GM18861 (cell line): ENCODE measurements at regions not wholly inside any gene's neighbourhood (a gene's known extent, or its start where the extent isn't known, plus 50 kb on each side); places are given as distances from the start of the nearest gene placed in this dataset.

Experiments used
- ATAC-seq: cut with Tn5 transposase; IDR thresholded peaks from one replicate; pipeline ENCODE4 v1.9.1; 2021; ENCODE audit not compliant: unreplicated experiment

DNA sequence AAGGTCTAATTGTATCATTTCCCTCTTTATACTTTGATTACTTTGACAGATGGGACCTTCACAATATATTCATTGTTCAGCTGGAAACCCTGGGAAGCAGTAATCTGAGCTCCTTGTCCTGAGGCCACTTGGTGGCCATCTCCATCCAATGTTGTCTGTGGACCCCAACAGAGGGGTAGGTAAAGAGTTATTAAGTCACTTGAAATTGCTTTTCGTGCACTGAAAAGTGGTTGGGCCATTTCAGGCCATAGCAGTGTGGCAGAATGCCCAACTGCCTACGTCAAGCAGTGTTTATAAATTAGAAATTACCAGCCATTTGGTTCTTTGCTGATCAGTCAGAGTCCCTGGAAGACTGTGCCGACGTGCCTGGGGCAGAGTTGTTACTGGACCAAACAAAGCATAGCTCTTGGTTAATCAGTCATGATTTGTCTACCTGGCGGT is 308.3 kb upstream of the USP25 start:
- ATAC-seq = no peak

DNA sequence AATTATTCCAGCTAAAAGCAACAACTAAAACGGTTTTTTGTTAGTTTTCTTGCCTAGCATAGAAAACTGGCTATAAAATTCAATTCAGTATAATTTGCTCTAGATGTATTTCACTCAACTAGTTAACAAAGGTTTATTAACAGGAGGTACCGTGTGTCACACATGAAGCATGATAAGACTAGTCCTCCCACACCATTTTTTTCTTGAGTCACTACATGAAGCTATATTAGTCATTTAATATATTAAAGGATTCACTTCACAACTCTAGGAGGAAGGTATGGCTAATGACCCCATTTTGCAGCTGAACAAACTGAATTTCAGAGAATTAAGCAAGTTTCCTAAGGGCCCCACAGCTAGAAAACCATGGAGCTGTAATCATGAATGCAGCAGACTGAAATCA is 307.8 kb upstream of the USP25 start:
- no peak for ATAC-seq

DNA sequence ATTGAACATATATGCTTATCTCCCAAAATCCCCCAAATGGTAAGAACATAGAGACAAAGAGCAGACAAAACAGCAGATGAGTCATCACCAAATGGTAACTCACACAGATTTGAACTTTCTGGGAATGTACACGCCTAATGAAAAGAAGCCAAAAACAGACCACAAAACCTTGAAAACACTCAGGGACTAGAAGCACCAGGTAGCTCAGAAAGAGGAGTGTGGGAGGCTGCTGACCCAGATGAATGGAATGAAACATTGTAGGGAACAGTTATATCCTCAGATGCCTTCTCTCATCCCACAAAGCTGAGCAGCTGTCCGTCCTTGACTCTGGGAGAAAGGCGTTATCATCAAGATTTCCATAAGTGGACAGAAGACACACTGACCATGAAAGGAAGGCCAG is 307.0 kb upstream of the USP25 start:
- ATAC-seq = no peak

DNA sequence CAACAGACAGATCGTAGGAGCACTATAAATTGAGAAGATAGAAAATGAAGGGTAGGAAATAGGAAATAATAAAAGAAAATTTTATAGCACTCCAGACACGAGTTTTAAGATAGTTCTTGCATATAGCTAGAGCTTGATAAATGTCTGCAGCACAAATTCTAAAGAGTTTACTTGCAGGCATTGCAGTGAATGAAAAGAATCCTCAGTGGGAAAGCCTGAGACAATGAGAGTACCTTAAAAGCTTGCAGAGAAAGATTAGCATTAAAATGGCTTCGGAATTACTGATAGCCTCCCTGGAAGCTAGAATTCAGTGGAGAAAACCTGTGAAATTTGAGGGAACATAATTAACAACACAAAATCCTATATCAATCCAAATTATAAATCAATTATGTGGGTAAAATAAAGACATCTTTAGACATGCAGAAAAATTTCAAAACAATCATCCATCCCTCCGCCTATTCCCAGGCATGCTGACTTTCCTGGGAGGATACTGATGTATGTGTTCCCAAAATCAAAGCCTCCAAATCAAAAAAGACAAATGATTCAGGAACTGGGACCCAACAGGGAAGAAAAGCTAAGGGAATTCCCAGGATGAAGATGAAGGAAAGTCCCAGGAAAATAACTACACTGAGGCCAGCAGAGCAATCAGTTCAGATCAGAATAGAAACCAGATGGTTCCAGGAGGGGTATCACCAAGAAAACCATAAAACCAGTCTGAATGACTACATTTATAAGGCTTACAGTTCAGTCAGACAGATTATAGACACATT is 305.9 kb upstream of the USP25 start:
- no peak for ATAC-seq

DNA sequence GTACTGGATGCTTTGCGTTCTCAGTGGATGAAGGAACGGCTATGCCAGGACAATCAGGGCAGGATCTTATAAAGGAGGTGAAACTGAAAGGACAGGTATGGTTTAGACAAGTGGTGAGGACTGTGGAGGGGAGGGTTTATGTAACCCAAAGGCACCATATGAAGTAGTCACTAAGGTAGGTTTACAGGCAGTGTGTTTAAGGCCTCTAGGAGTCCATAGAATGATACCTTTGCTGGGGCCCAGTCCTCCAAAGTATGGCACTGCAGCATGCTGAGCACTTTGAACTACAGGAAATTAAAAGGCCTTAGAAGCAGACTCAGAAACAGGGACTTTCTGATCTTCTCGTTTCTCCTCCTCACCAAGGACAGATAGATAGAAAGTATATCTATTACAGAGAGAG is 304.7 kb upstream of the USP25 start:
- no peak for ATAC-seq

DNA sequence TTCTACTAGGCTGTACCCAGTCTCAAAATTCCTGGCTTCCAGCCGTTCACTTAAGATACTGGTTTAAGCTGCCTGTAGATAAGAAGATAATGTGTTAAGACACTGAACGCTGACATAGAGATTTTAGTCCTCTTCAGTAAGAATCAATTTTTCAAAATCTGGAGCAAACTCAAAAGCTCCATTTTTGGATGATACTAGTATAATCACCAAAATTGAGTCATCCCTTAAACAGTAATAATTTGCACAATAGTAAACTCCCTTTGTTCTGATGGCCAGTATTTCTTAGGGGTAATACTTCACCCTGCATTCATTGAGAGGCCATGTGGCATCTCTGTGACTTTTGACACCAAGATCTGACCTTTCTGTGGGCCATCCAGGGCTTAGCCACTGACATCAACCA is 299.8 kb upstream of the USP25 start:
- no peak for ATAC-seq

DNA sequence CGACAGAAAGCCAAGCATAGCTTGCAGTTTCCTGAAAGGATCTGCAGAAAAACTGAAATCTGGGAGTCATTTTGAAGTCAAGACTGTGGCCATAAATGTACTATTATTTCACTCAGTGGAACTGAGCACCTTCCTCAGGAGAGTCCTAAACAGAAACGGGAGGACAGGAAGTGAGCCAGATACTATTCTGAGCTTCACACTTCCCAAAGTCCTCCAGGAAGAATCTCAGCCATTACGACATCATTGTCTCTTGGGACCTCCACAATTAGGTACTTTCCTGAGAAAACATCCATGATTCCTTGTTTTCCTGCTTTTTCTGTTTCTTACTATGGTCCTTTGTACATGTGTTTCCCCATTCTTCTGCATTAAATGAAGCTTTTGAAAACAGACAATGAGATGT is 299.2 kb upstream of the USP25 start:
- no peak for ATAC-seq

DNA sequence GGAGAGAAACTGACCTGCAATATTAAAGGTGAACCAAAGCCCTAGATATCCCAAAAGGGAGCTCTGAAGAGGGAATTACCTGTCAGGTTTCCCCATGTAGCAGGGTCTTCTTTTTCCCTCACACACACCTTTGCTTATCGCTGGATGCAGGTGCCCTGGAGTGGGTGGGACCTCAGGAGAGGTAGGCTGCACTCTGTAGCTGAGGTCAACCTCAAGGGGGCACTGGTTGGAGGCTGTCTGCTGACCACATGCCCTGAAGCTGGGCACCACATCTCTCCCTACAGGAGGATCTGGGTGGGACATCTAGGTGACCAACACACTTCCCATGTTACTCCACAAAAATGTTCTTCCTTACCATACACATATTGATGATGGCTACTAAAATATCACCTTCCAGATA is 298.7 kb upstream of the USP25 start:
- ATAC-seq = no peak

DNA sequence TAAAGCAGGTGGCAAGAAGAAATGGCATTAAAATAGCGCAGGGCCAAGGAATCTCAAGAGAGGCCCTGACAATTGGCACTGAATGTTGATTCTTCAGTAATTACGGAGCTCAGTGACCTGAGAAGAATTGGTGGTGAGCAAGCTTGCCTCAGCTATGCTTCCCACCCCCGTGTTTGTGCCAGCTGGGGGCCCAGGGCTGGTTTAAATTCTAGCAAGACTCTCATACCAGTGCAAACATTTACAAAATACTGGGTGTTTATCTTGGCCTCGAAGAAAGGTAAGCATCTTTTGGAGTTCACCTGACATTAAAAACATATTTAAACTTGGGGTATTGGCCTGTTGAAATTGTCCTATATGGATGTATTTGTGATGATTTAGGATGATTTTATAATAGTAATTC is 296.7 kb upstream of the USP25 start:
- no peak for ATAC-seq

DNA sequence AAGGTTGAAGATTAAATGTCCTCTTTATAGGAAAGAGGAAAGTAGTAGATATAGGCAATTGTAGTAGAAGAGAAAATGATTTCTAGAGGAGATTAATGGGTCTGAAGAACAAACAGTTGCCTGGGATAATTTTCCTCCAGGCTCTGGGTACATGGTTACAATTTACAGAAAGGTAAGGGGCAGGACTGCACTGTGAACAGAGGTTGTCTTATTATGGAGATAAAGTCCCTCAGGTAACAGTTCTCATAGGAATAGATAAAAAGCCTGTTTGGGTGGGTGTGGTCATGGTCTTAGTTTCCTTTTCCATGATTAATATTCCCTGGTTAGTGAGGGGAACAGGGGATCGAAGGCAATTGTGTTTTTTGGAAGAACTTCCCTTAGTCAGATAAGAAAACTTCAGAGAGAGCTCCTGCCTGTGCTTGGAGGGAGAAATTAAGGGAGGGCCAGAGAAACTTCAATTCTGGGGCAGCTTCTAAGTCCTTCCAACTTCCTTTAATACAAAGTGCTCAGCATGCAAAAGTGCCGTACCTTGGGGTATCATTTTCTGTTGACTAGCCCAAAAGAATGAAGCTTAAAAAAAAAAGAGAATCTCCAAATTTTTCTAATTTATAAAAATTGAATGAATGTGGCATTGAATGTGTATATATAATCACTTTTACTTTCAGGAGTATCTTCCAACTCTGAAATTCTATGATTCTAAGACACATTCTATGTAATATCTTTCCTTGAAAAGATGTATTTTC is 295.4 kb upstream of the USP25 start:
- ATAC-seq = no peak

DNA sequence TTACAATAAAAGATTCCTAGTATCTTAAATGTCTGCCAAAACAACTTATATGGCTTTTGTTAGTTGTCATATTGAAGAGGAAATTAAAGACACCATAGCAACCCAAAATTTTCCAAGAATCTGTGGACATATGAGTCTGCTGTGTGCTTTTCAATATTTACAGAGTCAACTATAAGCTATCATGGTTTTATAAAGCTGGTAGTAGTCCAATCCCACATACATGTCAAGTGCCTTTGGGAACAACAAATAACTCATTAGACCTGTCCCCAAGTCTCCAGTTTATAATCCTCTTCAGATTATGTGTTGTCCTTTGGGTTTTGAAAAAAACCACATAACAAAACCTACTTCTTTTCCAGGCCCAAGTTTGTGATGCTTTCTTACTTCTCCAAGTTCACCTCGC is 293.8 kb upstream of the USP25 start:
- no peak for ATAC-seq

DNA sequence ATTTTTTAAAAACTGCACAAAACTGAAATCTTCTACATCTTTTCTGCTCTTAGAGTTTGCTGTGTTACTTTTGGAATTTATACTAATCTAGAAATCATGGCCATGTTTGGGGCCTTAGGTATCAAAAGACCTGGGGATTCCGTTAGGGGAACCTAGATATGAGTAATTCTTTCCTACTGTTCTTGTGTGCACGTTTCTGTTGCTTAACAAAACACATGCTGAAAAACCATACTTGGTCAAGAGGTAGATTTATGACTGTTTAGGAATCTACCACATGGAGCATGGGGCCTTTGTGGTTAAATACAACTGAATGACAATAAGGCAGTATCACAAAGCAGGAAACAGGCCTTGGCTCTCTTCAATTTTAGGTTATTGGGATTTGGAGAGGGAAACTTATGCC is 291.9 kb upstream of the USP25 start:
- no peak for ATAC-seq

DNA sequence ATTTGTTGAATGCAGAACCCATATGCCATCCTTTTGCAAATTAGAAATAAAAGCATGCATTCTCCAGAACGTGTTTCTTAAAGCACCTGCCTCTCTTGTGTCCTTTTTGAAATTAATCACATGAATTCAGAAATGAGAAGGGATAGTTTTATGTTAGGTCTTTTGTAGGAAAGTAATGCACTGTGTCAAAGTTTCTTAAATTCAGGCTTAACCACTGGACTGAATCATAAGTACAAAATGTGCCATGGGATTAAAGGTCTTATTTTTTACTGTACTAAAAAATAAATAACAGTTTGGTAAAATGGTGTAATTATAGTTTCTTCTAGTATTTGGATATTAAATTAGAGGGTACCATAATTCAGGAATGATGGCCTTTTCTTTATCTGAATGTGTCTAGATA is 290.1 kb upstream of the USP25 start:
- no peak for ATAC-seq

DNA sequence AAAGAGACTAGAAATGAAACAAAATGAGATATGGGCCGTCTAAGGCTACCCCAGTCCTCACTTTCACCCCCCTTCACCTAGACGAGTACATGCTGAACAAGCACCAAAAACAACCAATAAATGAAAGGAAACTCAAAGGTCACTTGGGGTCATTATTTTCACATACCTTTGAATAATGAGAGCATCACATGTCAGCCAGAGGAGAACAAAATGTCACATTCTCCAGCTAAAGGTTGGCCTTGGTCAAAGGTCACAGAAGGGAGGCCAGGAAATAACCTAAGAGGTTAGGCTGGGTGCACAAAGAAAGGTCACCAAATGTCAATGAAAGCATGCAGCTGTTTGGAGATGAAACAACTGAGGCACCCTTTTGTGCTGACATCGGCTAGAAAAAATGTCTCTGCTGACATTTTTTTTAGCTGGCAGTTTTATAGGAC is 288.7 kb upstream of the USP25 start:
- ATAC-seq = no peak

DNA sequence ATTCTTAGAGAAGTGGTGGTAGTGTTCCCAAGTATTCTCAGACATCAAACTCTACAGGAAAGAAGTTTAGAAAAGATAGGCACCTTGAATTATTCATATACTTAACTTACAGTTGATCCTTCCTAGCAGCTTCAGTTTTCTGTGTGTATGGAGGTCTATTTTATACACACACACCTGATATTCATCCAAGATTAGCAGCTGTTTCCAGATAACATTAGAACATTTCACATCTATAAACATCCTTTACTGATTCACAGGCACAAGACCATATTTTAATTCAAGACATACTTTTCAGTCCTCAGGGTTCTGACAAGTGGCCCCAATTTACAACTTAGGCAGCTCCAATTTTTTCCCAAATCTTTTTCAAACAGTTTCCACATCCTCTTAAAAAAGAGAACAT is 287.8 kb upstream of the USP25 start:
- ATAC-seq = no peak

DNA sequence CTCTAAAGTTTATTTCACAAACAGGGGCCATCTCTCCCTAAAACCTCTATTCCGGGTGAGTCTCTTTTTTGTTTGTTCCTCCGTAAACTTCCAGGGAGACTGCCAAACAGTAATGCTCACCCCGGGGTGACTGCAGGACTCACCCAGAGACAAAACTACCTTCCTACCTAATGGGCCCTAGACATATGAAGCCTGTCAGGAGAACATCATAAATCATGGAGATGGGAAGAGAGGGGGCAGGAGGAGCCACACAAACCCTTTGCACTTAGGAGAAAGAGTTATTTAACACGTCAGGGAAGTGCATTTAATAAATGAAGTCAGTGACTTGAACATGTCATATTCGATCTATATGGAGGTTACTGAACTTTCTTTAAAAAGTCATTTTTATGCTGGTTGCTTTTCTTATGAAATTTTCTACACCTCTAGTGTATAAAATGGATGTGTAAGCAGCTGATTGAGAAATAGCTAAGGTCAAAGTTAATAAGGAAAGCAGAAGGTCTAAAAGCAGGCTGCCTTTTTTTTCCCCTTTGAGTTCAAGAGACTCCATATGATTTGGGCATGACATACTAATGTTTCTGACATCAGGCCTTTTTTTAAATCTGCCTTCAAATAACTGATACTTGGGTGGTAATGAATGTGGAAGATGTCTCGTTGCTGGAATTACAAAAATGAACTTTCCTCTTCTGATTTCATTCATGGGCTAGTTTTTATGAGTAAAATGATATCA is 286.9 kb upstream of the USP25 start:
- no peak for ATAC-seq

DNA sequence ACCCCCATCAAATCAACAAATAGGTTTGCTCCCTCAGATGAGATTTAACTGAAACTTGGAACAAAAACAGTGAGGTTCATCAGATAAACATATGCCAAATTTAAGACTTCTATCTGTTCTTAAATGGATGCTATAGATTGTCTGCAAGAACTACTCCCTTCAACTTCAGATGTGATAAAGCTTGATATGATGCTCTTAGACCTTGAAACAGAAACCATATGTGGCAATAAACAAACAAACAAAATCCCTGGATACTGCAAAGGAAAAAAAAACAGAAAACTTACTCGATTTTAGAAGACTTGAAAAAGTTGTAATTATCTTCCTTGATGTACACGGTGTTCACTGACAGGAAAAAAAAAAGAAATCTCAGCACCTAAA is 286.1 kb upstream of the USP25 start:
- ATAC-seq = no peak

DNA sequence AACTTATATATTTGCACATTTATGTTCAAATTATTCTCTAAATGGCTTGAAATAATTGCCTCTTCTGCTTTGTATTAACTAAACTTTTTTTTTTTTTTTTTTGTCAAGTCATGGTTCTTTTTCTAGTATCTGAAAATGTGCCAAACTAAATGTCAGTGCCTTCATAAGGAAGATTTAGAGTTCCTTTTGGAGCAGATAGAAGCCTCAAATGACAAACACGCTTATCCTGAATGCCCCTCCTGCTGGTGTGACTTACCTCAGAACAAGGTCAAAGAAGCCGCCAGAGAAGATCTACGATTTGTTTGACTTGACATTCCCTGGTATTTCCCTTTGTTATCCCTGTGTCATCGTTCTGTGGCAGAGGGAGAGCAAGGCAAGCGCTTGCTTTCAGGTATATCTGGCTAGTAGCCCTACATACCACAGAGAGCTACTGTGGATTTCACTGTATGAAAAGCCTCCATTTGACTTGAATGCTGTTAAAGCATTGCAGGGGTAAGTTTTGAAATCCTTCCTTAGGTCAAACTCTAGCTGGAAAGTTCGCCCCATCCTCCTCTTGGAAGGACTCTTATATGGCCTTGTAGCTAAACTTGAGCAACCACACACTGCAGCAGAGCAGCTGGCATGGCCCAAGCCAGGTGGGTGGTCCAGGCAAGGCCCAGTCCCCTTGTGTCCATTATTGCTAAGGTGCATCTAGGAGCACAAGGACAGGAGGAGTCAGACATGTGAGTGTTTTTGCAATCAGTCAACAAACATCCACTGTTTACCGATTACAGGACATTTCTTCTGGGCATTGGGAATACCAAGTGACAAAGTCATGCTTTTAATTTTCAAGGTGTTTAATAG is 285.4 kb upstream of the USP25 start:
- no peak for ATAC-seq

DNA sequence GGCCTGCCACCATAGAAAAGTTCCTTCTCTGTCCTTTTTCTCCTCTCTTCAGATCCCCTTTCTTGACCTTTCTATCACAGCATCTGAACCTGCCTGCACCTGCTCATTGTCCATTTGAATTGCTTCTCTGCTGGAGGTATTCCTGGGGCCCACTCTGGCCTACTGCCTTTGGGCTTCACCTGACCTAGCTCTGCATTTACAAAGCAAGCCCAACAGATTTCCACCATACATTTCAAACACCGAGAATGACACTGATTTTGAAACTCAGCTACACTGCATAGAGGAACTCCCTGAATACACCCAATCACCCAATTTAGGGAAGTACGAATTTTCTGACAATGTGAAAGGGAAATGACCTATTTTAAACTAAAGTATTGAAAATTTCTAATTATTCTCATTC is 284.5 kb upstream of the USP25 start:
- ATAC-seq = peak; percentile 52

DNA sequence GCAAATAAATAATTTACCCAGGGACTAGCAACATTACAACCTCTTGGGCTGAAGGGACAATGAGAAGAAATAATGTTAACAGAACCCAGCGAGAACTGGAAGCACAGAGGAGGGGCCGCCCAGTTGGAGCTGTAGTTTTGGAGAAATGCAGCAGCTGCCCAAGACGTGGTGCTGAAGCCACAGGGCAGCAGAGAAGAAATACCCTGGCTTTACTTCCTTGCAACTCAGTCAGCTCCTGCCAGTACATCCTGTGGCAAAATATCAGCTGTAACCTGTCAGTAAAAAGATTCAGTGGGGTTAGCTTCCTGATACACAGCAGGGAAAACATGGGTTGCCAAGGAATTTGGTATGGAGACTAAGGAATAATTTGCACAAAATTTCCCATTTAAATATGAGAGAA is 283.6 kb upstream of the USP25 start:
- no peak for ATAC-seq

DNA sequence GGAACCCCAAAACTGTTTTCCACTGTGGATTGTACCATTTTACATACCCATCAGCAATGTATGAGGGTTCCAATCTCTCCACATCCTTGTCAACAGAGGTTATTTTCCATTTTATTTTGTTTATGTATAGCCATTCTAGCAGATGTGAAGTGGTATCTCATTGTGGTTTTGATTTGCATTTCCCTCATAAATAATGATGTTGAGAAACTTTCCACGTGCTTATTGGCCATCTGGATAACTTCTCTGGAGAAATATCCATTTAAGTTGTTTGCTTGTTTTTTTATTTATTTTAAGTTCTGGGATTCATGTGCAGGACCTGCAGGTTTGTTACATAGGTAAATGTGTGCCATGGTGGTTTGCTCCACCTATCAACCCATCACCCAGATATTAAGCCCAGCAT is 280.2 kb upstream of the USP25 start:
- no peak for ATAC-seq
